ENCODE measurements at regions not wholly inside any gene's neighbourhood (a gene's known extent, or its start where the extent isn't known, plus 50 kb on each side); places are given as distances from the start of the nearest gene placed in this dataset.

- DNase-seq, result no peak
These were observed 845.9 kb downstream of the CDH9 start for GRCh38 chr5:26192486-26192885.

GRCh38 chr5:26181582-26181981 lies 856.8 kb downstream of the CDH9 start:
- no peak for DNase-seq

- DNase-seq, result no peak
These were observed 889.7 kb downstream of the CDH9 start for GRCh38 chr5:26148569-26149107.

- DNase-seq, result no peak
These were observed 895.1 kb downstream of the CDH9 start for GRCh38 chr5:26143259-26143658.

- DNase-seq, result no peak
These were observed 917.0 kb downstream of the CDH9 start for GRCh38 chr5:26121338-26121737.

- DNase-seq, result no peak
These were observed 934.2 kb downstream of the CDH9 start for GRCh38 chr5:26104175-26104574.

GRCh38 chr5:26060212-26060611 lies 978.2 kb downstream of the CDH9 start:
- DNase-seq, result no peak

GRCh38 chr5:26054594-26054993 lies 983.8 kb downstream of the CDH9 start:
- no peak for DNase-seq

- DNase-seq, result no peak
These were observed 1003.6 kb downstream of the CDH9 start for GRCh38 chr5:26034813-26035212.

GRCh38 chr5:26031481-26031880 lies 1006.9 kb downstream of the CDH9 start:
- no peak for DNase-seq

GRCh38 chr5:26026044-26026443 lies 1012.3 kb downstream of the CDH9 start:
- DNase-seq, result no peak

GRCh38 chr5:26024774-26025173 lies 1013.6 kb downstream of the CDH9 start:
- DNase-seq, result no peak

- DNase-seq, result no peak
These were observed 1015.0 kb downstream of the CDH9 start for GRCh38 chr5:26023361-26023760.

- DNase-seq, result no peak
These were observed 1024.2 kb downstream of the CDH9 start for GRCh38 chr5:26014206-26014605.

- no peak for DNase-seq
These were observed 1026.3 kb downstream of the CDH9 start for GRCh38 chr5:26012078-26012477.

- no peak for DNase-seq
These were observed 1028.6 kb downstream of the CDH9 start for GRCh38 chr5:26009742-26010141.

GRCh38 chr5:26003966-26004365 lies 1034.4 kb downstream of the CDH9 start:
- no peak for DNase-seq

GRCh38 chr5:25995209-25995608 lies 1043.2 kb downstream of the CDH9 start:
- no peak for DNase-seq

GRCh38 chr5:25993701-25994100 lies 1044.7 kb downstream of the CDH9 start:
- DNase-seq, result no peak

- DNase-seq, result no peak
These were observed 1046.7 kb downstream of the CDH9 start for GRCh38 chr5:25991639-25992038.

- DNase-seq, result no peak
These were observed 1047.6 kb downstream of the CDH9 start for GRCh38 chr5:25990771-25991170.

- DNase-seq, result no peak
These were observed 1059.3 kb downstream of the CDH9 start for GRCh38 chr5:25979086-25979485.

- no peak for DNase-seq
These were observed 1062.5 kb downstream of the CDH9 start for GRCh38 chr5:25975885-25976284.

GRCh38 chr5:25974451-25974850 lies 1063.9 kb downstream of the CDH9 start:
- no peak for DNase-seq

- DNase-seq, result no peak
These were observed 1067.4 kb downstream of the CDH9 start for GRCh38 chr5:25970906-25971489.

Measured in NCI-H526 treated with DMSO at 0.1 percent for 48 hours (cell line).